GM12874 (cell line): ENCODE measurements at regions not wholly inside any gene's neighbourhood (a gene's known extent, or its start where the extent isn't known, plus 50 kb on each side); places are given as distances from the start of the nearest gene placed in this dataset.

Experiments
- TF ChIP-seq, protein P1 (sequence below): IDR thresholded peaks from 2 replicates; pipeline ENCODE4 v1.5.1; 2011; ENCODE audit warnings: low read depth, mild to moderate bottlenecking, control low read depth, low read length, moderate library complexity; ENCODE audit not compliant: insufficient read depth

DNA sequence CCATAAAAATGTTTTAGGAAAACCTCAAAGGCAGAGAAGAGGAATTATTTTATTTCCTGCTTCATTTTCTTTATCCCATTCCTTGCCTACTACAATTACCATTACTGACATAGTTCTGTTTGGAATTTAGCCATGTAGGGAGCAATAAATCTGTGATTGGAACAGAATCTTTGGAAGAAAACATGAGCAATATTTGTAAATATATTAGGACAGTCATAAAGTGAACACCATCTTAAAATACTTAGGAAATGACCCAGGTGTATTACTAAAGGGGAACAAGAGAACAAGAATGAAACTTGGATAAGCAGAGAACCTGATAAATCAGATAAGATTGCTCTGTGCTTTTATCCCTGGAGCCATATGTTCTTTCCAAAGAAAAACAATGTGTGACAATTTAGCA lies 1326.0 kb upstream of the FLRT2 start:
- TF ChIP-seq, protein P1, sequence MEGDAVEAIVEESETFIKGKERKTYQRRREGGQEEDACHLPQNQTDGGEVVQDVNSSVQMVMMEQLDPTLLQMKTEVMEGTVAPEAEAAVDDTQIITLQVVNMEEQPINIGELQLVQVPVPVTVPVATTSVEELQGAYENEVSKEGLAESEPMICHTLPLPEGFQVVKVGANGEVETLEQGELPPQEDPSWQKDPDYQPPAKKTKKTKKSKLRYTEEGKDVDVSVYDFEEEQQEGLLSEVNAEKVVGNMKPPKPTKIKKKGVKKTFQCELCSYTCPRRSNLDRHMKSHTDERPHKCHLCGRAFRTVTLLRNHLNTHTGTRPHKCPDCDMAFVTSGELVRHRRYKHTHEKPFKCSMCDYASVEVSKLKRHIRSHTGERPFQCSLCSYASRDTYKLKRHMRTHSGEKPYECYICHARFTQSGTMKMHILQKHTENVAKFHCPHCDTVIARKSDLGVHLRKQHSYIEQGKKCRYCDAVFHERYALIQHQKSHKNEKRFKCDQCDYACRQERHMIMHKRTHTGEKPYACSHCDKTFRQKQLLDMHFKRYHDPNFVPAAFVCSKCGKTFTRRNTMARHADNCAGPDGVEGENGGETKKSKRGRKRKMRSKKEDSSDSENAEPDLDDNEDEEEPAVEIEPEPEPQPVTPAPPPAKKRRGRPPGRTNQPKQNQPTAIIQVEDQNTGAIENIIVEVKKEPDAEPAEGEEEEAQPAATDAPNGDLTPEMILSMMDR = no peak

DNA sequence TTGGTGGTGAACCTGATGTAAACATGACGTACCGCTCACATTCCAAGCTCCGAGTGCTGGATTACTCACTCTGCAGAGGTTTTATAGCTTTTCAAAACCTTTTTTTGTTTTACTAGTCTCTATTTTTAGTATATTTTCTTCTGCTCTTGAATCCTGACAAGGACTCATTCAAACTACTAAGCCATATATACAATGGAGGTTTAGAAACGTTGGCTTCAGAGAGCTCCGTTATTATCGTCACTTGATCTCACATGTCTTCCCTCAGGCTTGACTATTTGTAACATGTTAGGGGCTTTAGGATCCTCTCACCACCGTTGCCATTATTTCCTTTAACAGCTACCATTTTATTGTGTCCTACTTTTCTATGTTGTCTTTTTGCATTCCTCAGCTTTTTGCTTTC lies 1321.5 kb upstream of the FLRT2 start:
- TF ChIP-seq, protein P1 = no peak

DNA sequence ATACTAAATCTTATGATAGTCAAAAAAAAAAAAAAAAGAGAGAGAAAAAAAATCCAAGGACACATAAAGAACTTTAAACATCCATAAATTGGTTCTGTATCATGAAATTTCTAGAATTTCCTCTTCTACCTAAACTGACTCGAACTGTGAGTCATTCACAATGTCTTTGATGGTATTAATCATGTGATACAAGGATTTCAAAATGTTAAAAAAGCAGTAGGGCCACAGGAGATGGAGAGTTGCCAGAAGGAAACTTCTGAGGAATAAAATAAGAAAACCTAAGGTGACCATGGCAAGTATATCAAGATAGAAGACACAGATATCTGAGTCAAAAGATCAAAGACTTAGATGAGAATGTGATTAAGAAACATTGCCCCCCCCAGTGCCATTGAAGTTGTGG lies 1320.9 kb upstream of the FLRT2 start:
- TF ChIP-seq, protein P1 = no peak

DNA sequence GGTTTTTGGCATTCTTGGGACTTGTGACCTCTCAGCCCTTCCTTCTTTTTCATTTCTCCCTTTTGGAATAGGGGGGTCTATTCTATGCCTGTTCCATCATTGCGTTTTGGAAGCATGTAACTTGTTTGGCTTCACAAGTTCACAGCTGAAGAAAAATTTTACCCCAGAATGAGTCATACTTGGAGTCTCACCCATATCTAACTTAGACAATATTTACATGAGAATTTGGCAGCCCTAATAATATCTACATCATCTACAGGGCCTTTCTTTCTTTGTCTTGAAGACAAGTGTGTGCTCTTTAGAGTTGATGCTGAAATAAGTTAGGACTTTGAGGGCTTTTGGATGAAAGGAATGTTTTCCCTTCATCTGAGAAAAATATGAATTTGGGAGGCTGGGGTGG lies 1312.9 kb upstream of the FLRT2 start:
- TF ChIP-seq, protein P1 = no peak

DNA sequence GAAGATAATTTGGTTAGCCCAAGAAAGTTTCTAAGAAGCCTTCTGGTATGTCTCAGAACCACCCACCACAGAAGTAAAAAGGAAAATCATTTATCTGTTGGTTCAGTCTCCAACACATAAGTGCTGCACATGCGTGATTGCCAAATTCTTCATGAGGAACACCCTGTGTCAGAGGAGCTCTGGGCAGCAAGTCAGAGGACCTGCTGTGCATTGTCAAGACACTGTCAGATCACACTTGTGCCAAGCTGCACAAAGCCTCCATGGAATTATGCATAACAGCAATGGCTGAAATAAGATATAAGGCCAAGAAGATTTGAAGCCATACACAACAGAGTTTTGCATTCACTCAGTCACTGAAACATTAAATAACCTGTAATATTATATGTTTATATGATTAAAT lies 1304.7 kb upstream of the FLRT2 start:
- TF ChIP-seq, protein P1 = no peak

DNA sequence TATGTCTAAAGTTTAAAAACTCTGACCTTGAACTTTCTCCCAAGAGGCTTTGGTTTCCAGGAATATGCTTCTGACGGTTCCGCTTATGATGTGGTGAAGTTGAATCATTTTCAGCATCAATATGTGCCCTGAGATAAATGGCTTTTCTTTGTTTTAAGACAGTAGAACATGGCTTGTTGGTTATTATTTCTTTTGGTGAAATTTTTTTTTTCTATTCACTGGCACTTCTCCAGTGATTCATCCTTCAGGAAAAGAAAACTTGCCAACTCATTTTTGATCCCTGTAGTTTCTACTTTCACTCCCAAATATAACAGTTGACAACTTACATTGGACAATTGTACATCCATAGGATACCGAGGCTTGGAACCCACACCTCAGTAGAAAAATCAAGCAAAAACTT lies 1301.2 kb upstream of the FLRT2 start:
- TF ChIP-seq, protein P1 = no peak

DNA sequence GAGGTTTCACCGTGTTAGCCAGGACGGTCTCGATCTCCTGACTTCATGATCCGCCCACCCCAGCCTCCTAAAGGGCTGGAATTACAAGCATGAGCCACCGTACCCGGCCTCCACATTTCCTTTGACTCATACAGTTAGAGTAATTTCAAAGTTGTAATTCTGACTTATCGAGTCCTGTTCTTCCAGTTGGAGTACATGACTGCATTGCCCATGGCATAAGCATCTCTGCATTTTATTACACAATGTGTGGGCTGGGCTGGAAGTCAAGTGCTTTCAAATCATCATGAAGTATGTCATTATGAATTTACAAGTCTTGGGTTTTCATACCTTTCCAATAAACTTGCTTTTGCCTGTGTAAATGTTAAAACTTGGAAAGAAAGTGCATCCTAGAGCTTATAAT lies 1295.7 kb upstream of the FLRT2 start:
- TF ChIP-seq, protein P1 = no peak

DNA sequence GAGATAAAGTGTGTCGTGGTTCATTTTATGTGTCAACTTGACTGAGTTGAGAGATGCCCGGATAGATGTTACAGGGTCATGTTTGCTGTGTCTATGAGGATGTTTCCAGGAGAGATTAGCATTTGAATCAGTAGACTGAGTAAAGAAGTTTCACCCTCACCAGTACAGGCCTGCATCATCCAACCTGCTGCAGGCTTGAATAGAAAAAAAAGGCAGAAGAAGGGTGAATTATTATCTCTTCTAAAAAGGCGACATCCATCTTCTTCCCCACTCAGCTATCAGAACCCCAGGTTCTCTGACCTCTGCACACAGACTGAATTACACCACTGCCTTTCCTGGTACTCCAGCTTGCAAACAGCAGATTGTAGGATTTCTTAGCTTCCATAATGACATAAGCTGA lies 1293.7 kb upstream of the FLRT2 start:
- TF ChIP-seq, protein P1 = no peak
